ENCODE measurements at regions not wholly inside any gene's neighbourhood (a gene's known extent, or its start where the extent isn't known, plus 50 kb on each side); places are given as distances from the start of the nearest gene placed in this dataset.

- Histone ChIP-seq H3K4ac (ENCODE audit: low read depth, low read length) (no peak overlapping the region), H3K18ac (ENCODE audit: insufficient read length, low read depth, low read length) (no peak overlapping the region), H2BK20ac (ENCODE audit: low read depth, low read length, poor library complexity, severe bottlenecking) (no peak overlapping the region), H4K5ac (ENCODE audit: insufficient read length, low read depth, low read length) (no peak overlapping the region), H2BK120ac (ENCODE audit: low read depth, low read length, poor library complexity, severe bottlenecking) (no peak overlapping the region), H3K23me2 (ENCODE audit: insufficient read length, low read depth, low read length, poor library complexity, severe bottlenecking) (no peaks in the 10 kb centered on the region), H4K8ac (replicated peaks; ENCODE audit: insufficient read length, low read depth, low read length) (no peak overlapping the region), H3K9me3 (ENCODE audit: control insufficient read depth, low read depth, low read length) (no peaks in the 10 kb centered on the region), H3K4me1 (ENCODE audit: insufficient read depth, low read length) (no peaks in the 10 kb centered on the region), H2BK12ac (ENCODE audit: insufficient read length, low read depth, low read length) (no peak overlapping the region), H4K91ac (ENCODE audit: insufficient read length, low read depth, low read length) (no peak overlapping the region), H2AFZ (ENCODE audit: low read length) (no peak overlapping the region), H2BK5ac (ENCODE audit: insufficient read length, low read length) (no peak overlapping the region), H2AK5ac (ENCODE audit: insufficient read length, low read length) (no peak overlapping the region), H3T11ph (ENCODE audit: low read length) (no peak overlapping the region), H3K27ac (ENCODE audit: insufficient read length, low read depth, low read length) (no peak overlapping the region), H3K79me1 (ENCODE audit: insufficient read depth, low read depth, low read length, poor library complexity, severe bottlenecking) (no peaks in the 10 kb centered on the region), H4K20me1 (ENCODE audit: control insufficient read depth, insufficient read depth, insufficient read length) (no peaks in the 10 kb centered on the region), H3K56ac (ENCODE audit: insufficient read length, low read depth, low read length) (no peak overlapping the region), H3K4me2 (ENCODE audit: insufficient read depth, insufficient read length, low read length) (no peak overlapping the region), H3K9ac (ENCODE audit: extremely low read depth, insufficient read length, low read length) (no peak overlapping the region), H3K14ac (ENCODE audit: insufficient read depth, low read length) (no peak overlapping the region), H3K23ac (ENCODE audit: insufficient read length, low read depth, low read length) (no peak overlapping the region), H2BK15ac (ENCODE audit: low read depth, low read length) (no peak overlapping the region), H3K79me2 (ENCODE audit: insufficient read depth, low read length) (no peaks in the 10 kb centered on the region), H3K27me3 (ENCODE audit: insufficient read depth, low read length) (no peaks in the 10 kb centered on the region)
- TF ChIP-seq CTCF (conservative IDR thresholded peaks at IDR 0.05) = no peak
- H3K36me3 Mint-ChIP-seq (ENCODE audit: insufficient read depth in 1 of 3, low read depth in 3 of 3) = peaks cover 3 to 5% (median 4%) of the 10 kb centered on the region in 3 experiments; a peak in 4 of 7 replicates
- DNase-seq = no peak
- H3K9me3 Mint-ChIP-seq = peaks cover 8 to 13% of the 10 kb centered on the region in 2 experiments; a peak in 3 of 5 replicates
- H3K27ac Mint-ChIP-seq = no peak overlapping the region
- no peaks in the 10 kb centered on the region; the same call in 1 of the 2 replicates for H3K27me3 Mint-ChIP-seq (ENCODE audit: low read depth)
- H3K4me1 Mint-ChIP-seq = no peaks in the 10 kb centered on the region
- no peak overlapping the region for H3K4me3 Mint-ChIP-seq
Measured at GRCh38 chr13:107884564-107884963, 330.8 kb downstream of the LIG4 start.

Measured in H9 (cell line).